Hypothalamus (tissue), 51 donors: ENCODE measurements at regions not wholly inside any gene's neighbourhood (a gene's known extent, or its start where the extent isn't known, plus 50 kb on each side); places are given as distances from the start of the nearest gene placed in this dataset.
"Not testable (repeated sequence)": the region's sequence is repeated elsewhere in the genome, so short reads cannot be mapped to it uniquely, and the experiment has no call there.

Experiments
- DNase-seq, 51 donors: peaks; one replicate each; lab custom pipeline; 2025; lab: John Stamatoyannopoulos, UW

GRCh38 chrX:111041018-111041462 lies 55.0 kb upstream of the PAK3 start:
- peak in 20 of 51 donors; percentile 0 to 31 (median 5) for DNase-seq

- peak in 1 of 51 donors; percentile 0 for DNase-seq
These were observed 55.5 kb upstream of the PAK3 start for GRCh38 chrX:111040377-111041017.

GRCh38 chrX:111039606-111040005 lies 56.4 kb upstream of the PAK3 start:
- DNase-seq = no peak

DNA sequence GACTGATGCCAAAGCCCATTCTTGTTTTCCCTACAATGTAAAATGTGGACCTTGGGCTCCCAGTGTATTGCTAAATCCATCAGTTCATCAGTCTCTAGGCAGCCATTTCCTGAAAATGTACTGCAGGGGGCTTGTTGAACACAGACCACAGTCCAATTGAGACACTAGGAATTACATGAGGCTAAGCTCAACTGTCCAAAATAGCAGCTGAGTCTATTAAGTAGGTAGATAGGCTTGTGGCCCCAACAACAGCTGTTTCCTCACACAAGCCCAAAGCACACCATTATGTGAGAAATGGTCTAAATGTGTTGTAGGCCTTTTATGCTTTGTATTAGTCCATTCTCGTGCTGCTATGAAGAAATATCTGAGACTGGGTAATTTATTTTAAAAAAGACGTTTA lies 60.0 kb upstream of the PAK3 start:
- no peak for DNase-seq

DNA sequence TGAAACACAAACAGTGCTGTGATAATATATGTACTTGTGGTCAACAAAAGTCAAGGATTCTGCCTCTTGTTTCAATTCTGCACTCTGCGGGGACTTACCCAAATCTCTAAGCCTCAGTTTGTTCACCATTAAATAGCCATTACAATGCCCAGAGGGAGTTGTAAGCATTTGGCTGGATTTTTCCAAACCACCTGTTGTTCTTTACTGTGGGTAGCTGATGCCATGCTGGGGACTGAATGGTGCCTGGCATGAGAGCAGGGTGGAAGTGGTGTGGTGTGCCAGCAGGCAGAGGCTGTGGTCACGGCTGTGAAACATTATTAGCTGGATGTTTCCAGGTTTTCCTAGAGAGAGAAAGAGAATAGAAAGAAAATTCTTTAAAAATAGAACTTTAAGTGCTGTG lies 60.7 kb upstream of the PAK3 start:
- DNase-seq = no peak

DNA sequence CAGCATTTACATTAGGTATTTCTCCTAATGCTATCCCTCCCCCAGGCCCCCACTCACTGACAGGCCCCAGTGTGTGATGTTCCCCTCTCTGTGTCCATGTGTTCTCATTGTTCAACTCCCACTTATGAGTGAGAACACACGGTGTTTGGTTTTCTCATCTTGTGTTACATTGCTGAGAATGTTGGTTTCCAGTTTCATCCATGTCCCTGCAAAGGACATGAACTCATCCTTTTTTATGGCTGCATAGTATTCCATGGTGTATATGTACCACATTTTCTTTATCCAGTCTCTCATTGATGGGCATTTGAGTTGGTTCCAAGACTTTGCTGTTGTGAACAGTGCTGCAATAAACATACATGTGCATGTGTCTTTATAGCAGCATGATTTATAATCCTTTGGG lies 73.0 kb upstream of the PAK3 start:
- DNase-seq = not testable (repeated sequence)

GRCh38 chrX:111020283-111020682 lies 75.7 kb upstream of the PAK3 start:
- DNase-seq = no peak

DNA sequence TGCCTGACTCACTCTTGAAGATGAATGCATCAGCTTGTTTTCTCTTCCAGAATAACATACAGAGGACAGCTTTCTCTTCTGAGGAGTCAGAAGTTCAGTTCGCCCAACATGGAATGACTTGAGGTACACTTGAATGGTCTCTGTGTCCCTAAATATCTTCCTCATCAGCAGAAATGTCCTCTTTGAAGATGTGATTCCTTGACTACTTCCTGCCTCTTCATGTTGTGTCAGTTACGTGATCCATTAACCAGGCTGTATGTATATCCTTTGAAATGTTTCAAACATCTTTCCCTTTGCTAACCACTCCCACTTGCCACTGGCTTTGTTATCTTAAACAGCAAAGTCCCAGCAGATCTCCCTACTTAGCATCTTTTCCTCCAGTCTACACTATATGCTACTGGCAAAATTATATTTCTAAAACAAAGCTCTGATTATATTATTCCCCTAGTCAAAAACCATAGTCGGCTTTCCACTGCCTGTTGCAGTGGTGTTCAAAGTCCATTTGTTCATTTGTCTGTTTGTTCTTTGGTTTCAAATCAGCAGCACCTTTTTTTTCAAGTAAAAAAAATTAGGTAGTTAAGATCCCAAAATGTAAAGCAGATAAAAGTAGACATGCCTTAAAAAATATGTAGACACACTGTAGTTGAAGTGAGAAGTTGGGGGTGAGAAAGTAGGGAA lies 82.1 kb upstream of the PAK3 start:
- DNase-seq = no peak

DNA sequence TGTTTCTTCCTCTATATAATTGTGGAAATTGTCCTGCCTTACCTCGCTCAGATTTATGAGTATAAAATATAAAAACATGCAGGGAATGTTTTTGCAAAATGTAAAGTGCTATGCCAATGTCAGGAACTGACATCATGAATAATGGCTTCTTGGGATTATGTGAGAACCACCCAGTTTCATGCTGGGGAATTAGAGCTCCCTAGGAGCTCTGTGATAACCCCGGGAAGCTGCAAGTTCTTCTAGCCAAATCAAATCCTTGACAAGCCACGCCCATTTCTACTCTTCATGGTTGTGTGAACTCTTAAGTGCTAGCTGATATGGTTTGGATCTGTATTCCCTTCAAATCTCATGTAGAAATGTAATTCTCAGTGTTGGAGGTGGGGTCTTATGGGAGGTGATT lies 85.9 kb upstream of the PAK3 start:
- DNase-seq = no peak

DNA sequence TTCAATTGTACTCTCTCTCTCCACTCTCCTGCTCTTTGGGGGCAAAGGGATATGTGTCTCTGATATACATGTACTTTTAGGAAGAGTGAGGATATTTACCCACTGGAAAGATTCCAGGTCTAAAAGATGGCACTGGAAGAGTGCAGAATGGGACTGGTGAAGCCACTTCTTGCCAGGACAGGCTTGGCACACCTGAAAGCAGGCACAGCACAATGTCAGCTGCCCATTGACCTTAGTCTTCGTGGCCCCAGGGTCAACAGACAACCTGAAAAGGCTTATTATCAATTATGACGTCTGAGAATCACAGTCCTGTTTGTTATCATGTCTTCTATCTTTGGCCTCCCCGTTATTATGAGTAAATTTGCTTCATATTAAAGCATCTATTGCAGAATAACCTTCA lies 86.7 kb upstream of the PAK3 start:
- no peak for DNase-seq

DNA sequence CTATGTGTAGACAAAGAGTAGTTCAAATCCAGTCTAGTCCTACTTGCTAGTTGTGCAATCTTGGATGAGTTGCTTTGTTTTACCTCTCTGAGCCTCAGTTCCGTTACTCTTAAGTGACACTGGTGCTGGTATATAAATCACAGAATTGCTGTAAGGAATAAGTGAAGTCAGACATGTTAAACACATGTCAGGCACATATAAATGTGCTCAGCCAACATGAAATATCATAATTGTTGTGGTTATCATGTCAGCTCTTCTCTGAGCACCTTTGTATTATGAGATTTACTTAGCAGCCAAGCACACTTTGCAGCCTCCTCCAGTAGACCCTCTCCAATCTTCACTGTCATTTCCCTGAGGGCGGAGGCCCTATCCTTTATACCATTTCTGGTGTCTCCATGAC lies 87.9 kb upstream of the PAK3 start:
- no peak for DNase-seq

- no peak for DNase-seq
These were observed 88.8 kb upstream of the PAK3 start for GRCh38 chrX:111007238-111007637.

GRCh38 chrX:111006116-111006515 lies 89.9 kb upstream of the PAK3 start:
- no peak for DNase-seq

DNA sequence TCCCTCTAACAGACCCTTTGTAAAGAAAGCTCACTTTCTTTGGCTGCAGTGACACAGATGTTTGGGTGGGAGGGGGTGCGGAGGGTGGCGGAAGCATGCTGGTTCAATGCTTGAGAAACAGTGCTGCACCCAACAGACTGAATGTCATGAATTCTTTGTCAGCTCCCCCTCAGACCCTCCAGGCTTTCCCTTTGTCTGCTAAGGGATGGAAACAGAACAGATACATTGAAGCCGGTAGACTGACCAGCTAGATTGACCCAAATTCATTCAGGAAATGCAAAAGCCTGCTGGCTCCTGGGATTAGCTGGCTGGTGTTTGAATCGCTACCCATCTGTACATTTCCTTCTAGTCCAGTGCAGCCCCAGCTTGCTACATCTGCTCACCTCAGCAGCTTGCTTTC lies 90.8 kb upstream of the PAK3 start:
- no peak for DNase-seq

- DNase-seq = no peak
These were observed 92.9 kb upstream of the PAK3 start for GRCh38 chrX:111003118-111003517.

DNA sequence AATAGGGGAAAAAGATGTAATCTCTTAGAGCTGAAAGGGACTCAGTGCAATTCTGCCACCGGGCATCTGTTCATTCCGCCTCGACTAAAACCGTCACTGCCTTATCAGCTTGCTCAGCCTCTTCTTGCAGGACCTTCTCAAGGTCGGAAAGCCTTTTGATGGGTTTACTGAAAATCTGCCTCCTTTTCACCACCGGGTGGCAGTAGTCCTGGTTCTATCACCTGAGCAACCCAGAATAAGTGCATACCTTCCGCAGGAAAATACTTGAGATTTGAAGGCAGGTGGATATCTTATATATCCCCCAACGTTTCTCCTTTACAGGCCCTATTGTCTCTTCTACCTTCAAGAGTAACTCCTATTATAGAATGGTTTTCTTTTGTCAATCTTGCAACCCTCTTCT lies 103.4 kb upstream of the PAK3 start:
- peak in 1 of 51 donors; percentile 2 for DNase-seq

DNA sequence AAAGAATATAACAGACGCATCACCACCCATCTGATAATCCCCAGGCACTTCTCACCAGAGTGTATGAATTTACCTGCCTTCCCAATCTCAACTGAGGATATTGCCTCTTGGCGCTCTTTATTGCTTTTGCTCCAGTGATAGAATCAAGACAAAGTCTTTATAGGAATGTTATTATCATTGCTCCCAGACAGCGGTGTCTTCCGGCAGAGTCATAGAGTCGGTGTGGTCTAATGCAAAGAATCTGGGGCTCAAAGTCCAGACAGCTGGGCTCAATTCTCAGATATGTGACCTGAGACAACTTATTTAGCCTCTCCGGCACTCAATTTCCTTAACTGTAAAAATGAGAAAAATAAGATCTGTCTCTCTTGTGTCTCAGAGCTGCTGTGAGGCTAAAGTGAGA lies 106.1 kb upstream of the PAK3 start:
- no peak for DNase-seq

- DNase-seq = no peak
These were observed 106.5 kb upstream of the PAK3 start for GRCh38 chrX:110989447-110989846.

DNA sequence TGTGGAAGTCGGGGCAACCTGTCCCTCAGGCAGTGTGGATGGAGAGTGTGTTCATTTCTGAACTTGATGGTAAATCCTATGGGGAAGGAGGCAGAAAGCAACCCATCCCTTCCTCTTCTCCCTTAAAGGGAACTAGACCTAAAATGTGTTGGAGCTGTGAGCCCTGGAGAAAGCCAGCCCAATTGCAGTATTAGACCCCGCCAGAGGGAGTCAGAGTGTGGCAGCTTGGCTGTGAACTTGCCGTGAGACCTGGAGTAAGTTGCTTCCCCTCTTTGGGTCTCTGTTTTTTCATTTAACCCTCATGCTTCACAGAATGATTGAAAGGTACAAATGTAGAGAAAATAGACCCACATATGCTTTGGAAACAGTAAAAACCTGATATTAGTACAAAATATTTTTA lies 108.7 kb upstream of the PAK3 start:
- no peak for DNase-seq

- no peak for DNase-seq
These were observed 110.5 kb upstream of the PAK3 start for GRCh38 chrX:110985470-110985869.

DNA sequence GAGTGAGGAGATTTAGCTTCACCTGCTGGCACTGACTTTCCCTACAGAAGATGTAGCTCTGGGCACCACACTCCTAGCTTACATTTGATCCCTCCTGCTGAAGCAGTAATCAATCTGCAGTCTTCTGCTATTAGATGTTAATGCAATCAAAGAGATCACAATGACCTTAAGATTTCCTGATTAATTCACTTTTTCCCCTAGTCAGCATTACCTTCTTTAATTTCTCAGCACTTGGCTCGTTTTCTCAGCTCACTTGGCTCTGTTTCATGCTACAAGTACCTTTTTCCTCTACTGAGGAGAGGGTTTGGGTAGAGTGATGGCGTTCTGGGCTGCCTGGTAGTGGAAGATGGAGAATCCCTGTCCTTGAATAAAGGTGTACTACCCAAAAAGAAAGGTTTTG lies 113.0 kb upstream of the PAK3 start:
- no peak for DNase-seq

DNA sequence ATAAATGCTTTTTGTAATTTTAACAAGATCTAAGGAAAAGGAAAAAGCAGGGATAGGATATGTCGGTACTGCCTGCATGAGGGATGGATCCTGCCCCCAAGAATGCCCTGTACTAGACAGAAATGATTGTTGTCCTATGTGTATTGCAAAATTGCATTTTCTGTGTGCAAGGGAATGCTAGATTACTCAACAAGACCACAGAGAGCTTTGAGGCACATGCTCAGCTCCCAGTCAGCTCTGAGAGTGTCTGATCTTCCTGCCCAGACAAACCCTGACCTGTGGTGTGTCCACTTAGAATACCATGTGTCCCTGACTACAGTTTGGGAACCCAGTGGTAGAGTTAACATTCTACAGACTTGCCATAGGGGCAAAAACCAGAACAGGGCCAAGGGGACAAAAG lies 129.2 kb upstream of the PAK3 start:
- no peak for DNase-seq

DNA sequence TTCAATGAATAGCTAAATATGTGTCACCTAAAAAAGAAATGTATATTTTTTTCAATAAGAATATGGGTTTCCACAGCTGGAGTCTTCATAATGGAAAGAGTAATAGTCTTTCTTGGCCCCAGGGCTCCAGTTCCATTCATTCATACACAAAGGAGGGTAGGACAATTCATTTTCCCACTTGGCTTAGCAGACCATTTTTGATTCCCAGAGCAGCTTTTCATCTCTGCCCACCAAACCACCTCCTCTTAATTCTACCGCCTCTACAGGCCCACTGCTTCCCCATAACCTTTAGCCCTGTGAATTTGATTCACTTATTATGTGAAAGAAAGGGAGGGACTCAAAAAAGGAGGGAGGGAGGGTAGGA lies 129.9 kb upstream of the PAK3 start:
- DNase-seq = no peak
